ENCODE measurements at regions not wholly inside any gene's neighbourhood (a gene's known extent, or its start where the extent isn't known, plus 50 kb on each side); places are given as distances from the start of the nearest gene placed in this dataset.

GRCh38 chr5:158410976-158411375 lies 552.0 kb upstream of the CLINT1 start:
- H3K4me2 ChIP-seq (ENCODE audit: control insufficient read depth, insufficient read depth), result no peak overlapping the region
- H4K20me1 ChIP-seq (ENCODE audit: control insufficient read depth, insufficient read depth), result no peaks in the 10 kb centered on the region
- H3K9ac ChIP-seq (ENCODE audit: control insufficient read depth, insufficient read depth, low read length), result no peak overlapping the region
- ChIA-PET RAD21 (ENCODE audit: unreplicated experiment) (interaction anchor here (1.1 to 5.7 kb wide), 7 partner anchors 11 to 684 kb away, joined by 3 to 34 read pairs (median 5); no protein-coding TSS in a partner anchor), CTCF (interaction anchor here (1.2 to 2.6 kb wide), 6 partner anchors 11 to 696 kb away, joined by 3 to 9 read pairs (median 5); no protein-coding TSS in a partner anchor), SMC1A (ENCODE audit: uncharacterized antibody, unreplicated experiment) (interaction anchor here (0.7 to 7.6 kb wide), 4 partner anchors 20 to 1015 kb away, joined by 3 to 62 read pairs (median 10); no protein-coding TSS in a partner anchor), POLR2A (interaction anchor here (0.6 to 1.3 kb wide), 2 partner anchors 123 to 1489 kb away, joined by 3 to 4 read pairs; no protein-coding TSS in a partner anchor)
- no peaks in the 10 kb centered on the region for H3K27me3 ChIP-seq (replicated peaks in 1 of 2; ENCODE audit: control insufficient read depth in 2 of 2, insufficient read depth in 2 of 2, low read length in 1 of 2)
- peak; percentile 27; the same call in 1 of the 2 replicates for TF ChIP-seq RELB (IDR thresholded peaks at IDR 0.05; ENCODE audit: low read depth)
- TF ChIP-seq CHD4 (IDR thresholded peaks at IDR 0.05), result no peak
- no peak for TF ChIP-seq NR2C1 (IDR thresholded peaks at IDR 0.05)
- TF ChIP-seq ZNF687 (IDR thresholded peaks at IDR 0.05), result 0 out of 2 replicates have a peak, but pooled peaks have one; percentile 3
- no peaks in the 10 kb centered on the region for H3K36me3 ChIP-seq (ENCODE audit: control insufficient read depth in 2 of 2, insufficient read depth in 2 of 2, low read length in 1 of 2)
- H3K4me1 ChIP-seq (ENCODE audit: control insufficient read depth, insufficient read depth, low read length), result peaks cover 5% of the 10 kb centered on the region; the same call in 1 of the 2 replicates
- BruUV-seq (replicated peaks), result no TSS peak
- no peak overlapping the region; the same call in 1 of the 2 replicates for H3K27ac ChIP-seq (ENCODE audit: control insufficient read depth, insufficient read depth)
- no peak overlapping the region for H3K4me3 ChIP-seq
- H3K79me2 ChIP-seq (ENCODE audit: control insufficient read depth, insufficient read depth, low read length), result no peaks in the 10 kb centered on the region
- in situ Hi-C loops (cut with MboI) (no loop called here), intact Hi-C loops (cut with micrococcal nuclease; ENCODE audit: unreplicated experiment) (no loop called here)
- no peak for ATAC-seq
- H3K9me3 ChIP-seq (replicated peaks; ENCODE audit: control insufficient read depth, insufficient read depth, low read length), result no peaks in the 10 kb centered on the region; the same call in 2 of the 3 replicates
- FAIRE-seq, result no peak
- no peak for DNase-seq (ENCODE audit: low read depth, low spot score)
- H2AFZ ChIP-seq (ENCODE audit: control insufficient read depth, low read depth, low read length), result no peak overlapping the region
